ENCODE measurements at regions not wholly inside any gene's neighbourhood (a gene's known extent, or its start where the extent isn't known, plus 50 kb on each side); places are given as distances from the start of the nearest gene placed in this dataset.
A peak's percentile ranks its signal among the peaks of the same experiment; 100 is the strongest.
"Not testable (repeated sequence)": the region's sequence is repeated elsewhere in the genome, so short reads cannot be mapped to it uniquely, and the experiment has no call there.

DNA sequence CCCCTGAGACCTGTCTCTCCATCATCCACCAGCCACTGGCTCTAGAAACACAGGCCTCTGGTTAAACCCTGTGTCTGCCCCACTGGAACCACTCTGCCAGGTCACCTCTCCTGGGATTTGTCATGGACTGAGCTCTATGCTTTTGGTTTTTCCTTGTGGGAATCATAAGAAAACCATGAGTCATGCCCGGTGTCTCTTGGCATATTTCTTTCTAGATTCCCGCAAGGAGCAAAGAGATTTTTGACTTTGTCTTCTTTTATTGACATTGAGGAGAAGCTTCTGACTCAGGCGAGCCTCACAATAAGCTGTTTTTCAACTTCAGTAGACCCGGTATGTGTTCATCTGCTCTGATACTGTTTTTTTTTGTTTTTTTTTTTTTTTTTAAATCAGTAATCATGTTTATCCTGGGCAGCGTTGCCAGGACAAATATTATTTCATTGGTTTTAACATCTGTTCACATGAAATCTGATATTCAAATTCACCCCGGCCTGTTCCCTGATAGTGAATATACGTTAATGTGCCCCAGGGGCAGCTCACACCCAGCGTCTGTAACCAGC lies 207.1 kb downstream of the ACKR3 start:
- peak; percentile 14 to 78 for DNase-seq

DNA sequence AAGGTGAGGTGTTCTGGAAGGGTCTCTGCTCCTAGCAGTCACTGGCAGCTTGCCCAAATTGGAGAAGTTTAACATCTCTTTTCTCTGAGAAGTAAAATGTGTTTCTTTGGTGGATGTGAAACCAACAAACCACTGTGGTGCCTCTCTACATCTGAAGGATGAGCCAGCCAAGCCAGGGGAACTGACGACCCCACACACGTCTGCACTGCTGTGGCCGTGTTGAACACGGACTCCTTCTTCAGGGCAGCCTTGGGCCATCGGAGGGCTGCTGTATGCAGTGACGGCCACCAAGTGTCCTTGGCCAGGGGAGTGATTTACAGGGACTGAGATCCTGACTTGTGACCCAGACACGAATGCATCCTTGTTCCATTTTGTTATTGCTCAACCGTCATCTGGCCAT lies 207.8 kb downstream of the ACKR3 start:
- no peak for DNase-seq

DNA sequence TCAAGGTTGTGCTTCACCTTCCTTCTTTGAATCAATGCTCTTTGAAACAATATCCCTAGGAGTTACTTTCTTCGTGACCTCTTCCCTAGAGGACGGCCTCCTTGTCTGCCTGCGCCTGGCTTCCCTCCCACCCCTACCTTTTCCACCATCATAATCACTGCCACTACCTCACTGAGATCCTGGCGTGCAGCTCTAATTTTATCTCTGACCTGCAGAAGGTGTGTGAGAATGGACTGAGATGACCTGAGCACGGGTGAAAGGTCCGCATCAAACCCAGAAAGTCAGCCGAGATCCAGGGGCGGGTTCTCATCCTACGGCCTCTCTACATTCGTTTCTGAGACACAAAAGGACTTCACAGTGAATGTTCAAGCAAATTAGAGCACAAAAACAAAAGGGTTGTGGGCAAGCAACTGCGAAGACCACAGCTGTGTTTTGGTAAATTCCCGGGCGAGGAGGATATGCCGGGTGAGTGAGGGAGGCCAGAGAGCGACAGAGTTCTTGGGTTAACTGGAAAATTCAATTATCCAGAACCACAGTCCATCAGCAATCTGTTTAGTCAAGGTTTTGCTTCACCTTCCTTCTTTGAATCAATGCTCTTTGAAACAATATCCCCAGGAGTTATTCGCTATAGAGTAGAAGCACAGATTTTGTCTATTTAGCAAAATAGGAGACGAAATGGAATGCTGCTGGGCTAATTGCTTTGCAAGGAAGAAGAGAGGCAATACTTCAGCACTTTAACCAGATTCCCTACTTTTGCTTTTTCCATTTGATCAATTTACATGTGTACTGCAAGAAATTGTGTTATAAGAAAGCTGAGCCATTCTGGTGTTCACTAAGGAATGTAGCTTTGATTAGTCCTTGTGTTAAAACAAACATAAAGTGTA lies 212.6 kb downstream of the ACKR3 start:
- no peak for DNase-seq

GRCh38 chr2:236782938-236783337 lies 213.3 kb downstream of the ACKR3 start:
- DNase-seq: no peak

DNA sequence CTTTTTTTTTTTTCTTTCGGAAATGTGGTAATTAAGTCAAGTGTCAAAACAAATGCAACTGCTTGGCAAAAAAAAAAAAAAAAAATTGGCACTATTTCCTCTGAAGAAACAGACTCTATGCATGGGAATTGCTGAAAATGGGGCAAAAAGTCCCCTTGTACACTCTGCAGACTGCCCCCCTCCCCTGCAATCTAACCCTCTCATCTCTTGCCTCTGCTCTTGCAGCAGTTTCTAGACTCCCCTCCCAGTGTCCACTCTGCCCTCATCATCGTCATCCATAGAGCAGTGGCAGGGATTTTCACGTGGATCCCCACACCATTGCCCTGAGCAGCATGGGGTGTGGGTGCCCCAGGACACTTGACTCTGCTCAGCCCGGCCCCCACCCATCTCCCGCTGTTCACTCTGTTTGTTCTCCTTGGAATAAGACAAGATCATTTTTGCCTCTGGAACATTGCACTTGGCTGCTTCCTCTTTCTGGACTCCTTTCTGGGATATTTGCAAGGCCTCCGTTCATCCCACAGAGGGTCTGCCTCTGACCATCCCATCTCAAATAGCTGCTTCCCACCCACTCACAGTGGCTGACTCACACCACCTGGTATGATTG lies 213.9 kb downstream of the ACKR3 start:
- no peak for DNase-seq

- no peak for DNase-seq
Measured at GRCh38 chr2:236785611-236786057, 216.0 kb downstream of the ACKR3 start.

- DNase-seq: no peak
Measured at GRCh38 chr2:236786751-236787150, 217.1 kb downstream of the ACKR3 start.

- DNase-seq: not testable (repeated sequence)
Measured at GRCh38 chr2:236787376-236787775, 217.8 kb downstream of the ACKR3 start.

GRCh38 chr2:236787885-236788284 lies 218.3 kb downstream of the ACKR3 start:
- no peak for DNase-seq

GRCh38 chr2:236790963-236791362 lies 221.3 kb downstream of the ACKR3 start:
- DNase-seq: peak in 1 of 2 experiments; percentile 46

DNA sequence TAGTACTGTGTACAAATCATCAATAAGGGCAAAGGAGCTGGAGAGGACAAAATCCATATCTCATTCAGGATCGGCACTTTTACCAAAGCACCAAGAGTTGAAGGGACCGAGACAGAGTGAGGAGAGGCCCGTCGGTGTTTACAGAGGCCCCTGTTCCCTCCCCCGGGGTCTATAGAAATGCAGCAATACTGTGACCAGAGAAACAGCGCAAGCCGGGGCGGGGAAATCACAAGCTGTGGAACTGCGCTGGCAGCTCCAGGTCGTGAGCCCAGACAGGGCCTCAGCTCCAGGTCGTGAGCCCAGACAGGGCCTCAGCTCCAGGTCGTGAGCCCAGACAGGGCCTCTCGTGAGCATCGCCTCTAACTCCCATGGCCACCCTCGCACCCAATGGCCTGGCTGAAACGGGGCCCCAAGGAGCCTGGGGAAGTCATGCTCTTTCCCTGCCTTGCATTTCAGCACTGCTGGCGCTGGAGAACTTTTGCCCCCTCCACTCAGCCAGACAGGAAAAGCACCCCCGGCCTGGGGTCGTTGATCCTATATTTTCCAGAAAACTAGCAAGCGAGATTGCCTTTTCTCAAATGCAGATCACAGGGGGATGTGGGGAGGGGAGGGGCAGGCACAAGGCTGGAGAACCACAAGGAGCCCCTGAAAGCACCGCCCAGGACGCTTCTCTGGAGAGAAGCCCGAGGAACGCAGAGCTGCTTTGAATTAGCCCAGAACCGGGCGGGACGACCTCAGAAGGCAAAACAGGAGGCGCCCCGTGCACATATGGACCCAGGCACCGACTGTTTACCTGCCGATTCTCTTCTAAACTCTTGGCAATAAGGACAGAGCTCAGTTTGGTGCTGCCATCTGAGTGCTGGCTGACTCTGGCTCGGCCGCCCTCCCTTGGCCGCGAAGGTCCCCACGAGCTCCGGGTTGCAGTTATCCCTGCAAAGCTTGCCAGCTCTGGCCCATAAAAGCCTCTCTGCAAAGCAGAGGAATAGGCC lies 223.7 kb downstream of the ACKR3 start:
- no peak for DNase-seq

- no peak for DNase-seq
Measured at GRCh38 chr2:236794176-236794957, 224.7 kb downstream of the ACKR3 start.

- DNase-seq: no peak
Measured at GRCh38 chr2:236795169-236795860, 225.7 kb downstream of the ACKR3 start.

DNA sequence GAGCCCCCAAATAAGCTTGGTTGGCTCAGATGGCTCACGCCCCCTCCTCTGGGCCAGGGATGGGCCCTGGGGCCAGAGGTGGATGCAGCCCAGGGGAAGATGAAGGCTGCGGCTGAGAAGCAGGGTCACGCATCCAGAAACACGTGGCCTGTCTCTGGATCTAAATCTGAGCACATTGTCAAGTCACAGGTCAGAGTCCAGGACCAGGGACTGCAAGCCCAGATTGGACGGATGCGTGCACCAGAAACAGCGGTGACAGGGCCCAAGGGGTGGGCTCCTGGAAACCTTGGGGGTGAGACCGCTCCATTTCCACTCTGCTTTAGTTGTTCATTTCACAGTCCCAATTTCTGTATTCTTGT lies 226.2 kb downstream of the ACKR3 start:
- DNase-seq: no peak

GRCh38 chr2:236796236-236796635 lies 226.6 kb downstream of the ACKR3 start:
- peak in 1 of 2 experiments; percentile 5 for DNase-seq

GRCh38 chr2:236797411-236797810 lies 227.8 kb downstream of the ACKR3 start:
- DNase-seq: peak in 1 of 2 experiments; percentile 34

DNA sequence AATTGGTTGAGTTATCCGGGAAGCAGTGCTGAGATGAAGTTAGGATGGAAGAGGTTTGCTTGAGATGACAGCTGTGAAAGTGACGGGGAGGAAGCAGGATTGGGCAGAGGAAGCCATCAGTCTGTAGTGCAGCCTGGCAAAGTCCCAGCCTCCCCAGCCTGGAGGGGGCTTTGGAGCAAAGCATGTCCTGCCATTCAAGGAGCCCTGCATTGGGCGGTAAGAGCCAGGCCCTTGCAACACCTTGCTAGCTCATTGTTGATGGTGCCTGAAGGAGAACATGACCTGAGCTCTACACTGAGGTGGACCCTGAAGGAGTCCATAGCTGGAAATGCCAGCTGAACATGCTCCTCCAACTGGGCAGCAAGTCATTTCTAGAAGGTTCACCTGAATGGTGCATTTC lies 228.9 kb downstream of the ACKR3 start:
- DNase-seq: no peak

GRCh38 chr2:236799391-236800026 lies 229.9 kb downstream of the ACKR3 start:
- DNase-seq: no peak

DNA sequence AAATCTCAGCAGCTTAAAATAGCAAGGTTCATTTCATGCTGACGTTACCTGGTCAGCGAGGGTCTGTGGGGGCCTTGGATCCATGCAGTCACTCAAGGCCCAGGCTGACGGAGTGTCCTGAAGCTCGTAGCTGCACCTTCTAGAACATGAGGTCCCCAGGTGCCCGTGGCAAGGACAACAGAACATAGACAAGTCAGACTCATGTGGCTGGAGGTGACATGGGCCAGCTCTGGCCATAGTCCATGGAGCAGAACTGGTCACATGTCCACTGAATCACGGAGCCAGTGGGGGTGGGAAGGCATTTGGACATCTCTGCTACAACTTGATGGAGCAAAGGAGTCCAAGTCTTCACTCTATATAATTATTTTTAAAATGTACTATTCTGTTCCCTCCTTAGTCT lies 233.2 kb downstream of the ACKR3 start:
- no peak for DNase-seq

DNA sequence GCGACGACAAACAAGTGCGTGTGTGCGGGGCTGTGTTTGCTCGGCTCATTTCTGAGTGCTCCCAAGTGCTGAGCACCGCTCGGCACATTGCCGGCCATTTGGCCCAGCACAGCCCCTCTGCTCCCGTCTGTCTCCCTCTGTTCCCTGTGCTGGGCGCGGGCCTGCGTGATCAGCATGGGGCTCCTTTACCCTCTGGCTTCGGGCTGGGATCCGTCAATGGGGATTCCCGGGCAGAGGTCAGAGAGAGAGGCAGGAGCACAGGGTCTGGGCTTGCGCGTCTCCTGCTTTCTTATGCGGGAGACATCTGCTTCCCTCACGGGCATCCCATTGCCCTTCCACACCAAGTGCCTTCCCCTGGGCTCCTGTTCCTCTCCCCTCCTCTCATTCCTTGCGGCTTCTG lies 234.0 kb downstream of the ACKR3 start:
- DNase-seq: no peak
